Activated CD4-positive, alpha-beta T cell treated with anti-CD3 and anti-CD28 coated beads, Interleukin-2, amount 50 U/mL, for 16 hours (primary cell): ENCODE measurements at regions not wholly inside any gene's neighbourhood (a gene's known extent, or its start where the extent isn't known, plus 50 kb on each side); places are given as distances from the start of the nearest gene placed in this dataset.
A peak's percentile ranks its signal among the peaks of the same experiment; 100 is the strongest.

ENCODE experiments used
- DNase-seq: peaks from one replicate; pipeline ENCODE4 v3.0.0-alpha.2; 2020

GRCh38 chr6:104411302-104411701 is 448.4 kb downstream of the HACE1 start:
- DNase-seq: no peak

GRCh38 chr6:104409913-104410312 is 449.8 kb downstream of the HACE1 start:
- no peak for DNase-seq

GRCh38 chr6:104407957-104408356 is 451.8 kb downstream of the HACE1 start:
- no peak for DNase-seq

- no peak for DNase-seq
These were observed 455.3 kb downstream of the HACE1 start for GRCh38 chr6:104404377-104404776.

- DNase-seq: no peak
These were observed 457.1 kb downstream of the HACE1 start for GRCh38 chr6:104402572-104402971.

- no peak for DNase-seq
These were observed 457.8 kb downstream of the HACE1 start for GRCh38 chr6:104401926-104402325.

- no peak for DNase-seq
These were observed 458.9 kb downstream of the HACE1 start for GRCh38 chr6:104400844-104401243.

- DNase-seq: no peak
These were observed 463.6 kb downstream of the HACE1 start for GRCh38 chr6:104396077-104396476.

- DNase-seq: no peak
These were observed 477.8 kb downstream of the HACE1 start for GRCh38 chr6:104381907-104382306.

- DNase-seq: no peak
These were observed 494.1 kb downstream of the HACE1 start for GRCh38 chr6:104365451-104366234.

- DNase-seq: no peak
These were observed 501.8 kb downstream of the HACE1 start for GRCh38 chr6:104357928-104358327.

GRCh38 chr6:104356197-104356596 is 503.5 kb downstream of the HACE1 start:
- DNase-seq: no peak

GRCh38 chr6:104349191-104349590 is 510.5 kb downstream of the HACE1 start:
- DNase-seq: no peak

- no peak for DNase-seq
These were observed 515.5 kb downstream of the HACE1 start for GRCh38 chr6:104344223-104344622.

GRCh38 chr6:104332364-104332763 is 527.4 kb downstream of the HACE1 start:
- DNase-seq: no peak

GRCh38 chr6:104326173-104327001 is 533.3 kb downstream of the HACE1 start:
- DNase-seq: peak; percentile 3

- peak; percentile 12 for DNase-seq
These were observed 534.2 kb downstream of the HACE1 start for GRCh38 chr6:104325341-104326172.

GRCh38 chr6:104324301-104324700 is 535.4 kb downstream of the HACE1 start:
- DNase-seq: no peak

- DNase-seq: no peak
These were observed 536.9 kb downstream of the HACE1 start for GRCh38 chr6:104322841-104323240.

- no peak for DNase-seq
These were observed 538.4 kb downstream of the HACE1 start for GRCh38 chr6:104321301-104321700.

GRCh38 chr6:104320896-104321295 is 538.8 kb downstream of the HACE1 start:
- DNase-seq: no peak

GRCh38 chr6:104312851-104313250 is 546.9 kb downstream of the HACE1 start:
- DNase-seq: no peak

GRCh38 chr6:104306211-104306610 is 553.5 kb downstream of the HACE1 start:
- no peak for DNase-seq
